Aorta (tissue), 5 donors: ENCODE measurements at regions not wholly inside any gene's neighbourhood (a gene's known extent, or its start where the extent isn't known, plus 50 kb on each side); places are given as distances from the start of the nearest gene placed in this dataset.

Source experiments
- ATAC-seq: fragments of 200-7000 bp; cut with Tn5 transposase; one replicate; pipeline ENCODE4 v1.9.1; 2022; ENCODE audit warnings: moderate library complexity; ENCODE audit not compliant: low FRiP score
- DNase-seq, 2 donors: peaks; one replicate each; pipeline ENCODE4 v3.0.0-alpha.2; 2020
- H3K27ac ChIP-seq, 2 donors: one replicate each; pipeline ENCODE4 v1.5.1; 2013; ENCODE audit warnings: low read length in 2 of 2, mild to moderate bottlenecking in 2 of 2, moderate library complexity in 2 of 2, control low read depth in 1 of 2, inconsistent platforms in 1 of 2, low read depth in 1 of 2
- H3K27me3 ChIP-seq, 2 donors: one replicate each; pipeline ENCODE4 v1.6.1; 2013; ENCODE audit warnings: control low read depth in 1 of 2, low read length in 1 of 2, mild to moderate bottlenecking in 1 of 2, moderate library complexity in 1 of 2; ENCODE audit not compliant: insufficient read depth in 2 of 2, control insufficient read depth in 1 of 2
- H3K36me3 ChIP-seq, 2 donors: one replicate each; pipeline ENCODE4 v1.6.1; 2013; ENCODE audit warnings: control low read depth in 1 of 2, low read length in 1 of 2, mild to moderate bottlenecking in 1 of 2; ENCODE audit not compliant: insufficient read depth in 2 of 2, control insufficient read depth in 1 of 2
- H3K4me1 ChIP-seq, 2 donors: one replicate each; pipeline ENCODE4 v1.6.1; 2013; ENCODE audit warnings: low read length in 2 of 2, control low read depth in 1 of 2, mild to moderate bottlenecking in 1 of 2, moderate library complexity in 1 of 2; ENCODE audit not compliant: insufficient read depth in 2 of 2, control insufficient read depth in 1 of 2
- H3K4me3 ChIP-seq, 2 donors: one replicate each; pipeline ENCODE4 v1.5.1; 2013; ENCODE audit warnings: low read length in 2 of 2, control low read depth in 1 of 2, mild to moderate bottlenecking in 1 of 2
- H3K9me3 ChIP-seq: one replicate; pipeline ENCODE4 v1.6.1; 2013; ENCODE audit warnings: mild to moderate bottlenecking, low read length; ENCODE audit not compliant: control insufficient read depth
- WGBS, 2 donors: extraction: QIAGEN DNeasy Blood & Tissue Kit; methylation state at CpG; one replicate each; pipeline ENCODE4 v1.1.7; 2013; 5-methylcytosine and 5-hydroxymethylcytosine counted together
- intact Hi-C, 2 donors: fragments of 100-400 bp; cut with DNase I; formaldehyde crosslinking; loops; one replicate each; pipeline versions ENCODE4 v1.14.2 to v1.15.0; 2022
- donor health status: healthy with polysubstance abuse.
- donor health status: Bipolar disorder and iron deficiency.
- donor health status: DM: no; HTN: no; CAD: no.
- donor health status: DM: no; HTN: no; CAD: no.
- donor health status: DM: yes; HTN: yes; CAD: no.

- H3K4me3 ChIP-seq = no peak overlapping the region
- H3K27me3 ChIP-seq = no peaks in the 10 kb centered on the region
- intact Hi-C loops = no loop called here
- no peaks in the 10 kb centered on the region for H3K4me1 ChIP-seq
- WGBS, 2 donors = 82 to 84% methylated on average over 2 of the region's 2 CpGs
- H3K27ac ChIP-seq = no peak overlapping the region
- DNase-seq = no peak
- H3K36me3 ChIP-seq = no peaks in the 10 kb centered on the region
- ATAC-seq = no peak
- no peaks in the 10 kb centered on the region for H3K9me3 ChIP-seq
Measured at GRCh38 chr6:138550346-138550767, 51.1 kb upstream of the NHSL1 start.

- Histone ChIP-seq H3K9me3 (no peaks in the 10 kb centered on the region), H3K27me3 (no peaks in the 10 kb centered on the region), H3K4me3 (no peak overlapping the region), H3K36me3 (no peaks in the 10 kb centered on the region), H3K4me1 (no peaks in the 10 kb centered on the region), H3K27ac (no peak overlapping the region)
- no peak for DNase-seq
- 94 to 95% methylated on average over 5 of the region's 5 CpGs for WGBS, 2 donors
- intact Hi-C loops = no loop called here
- no peak for ATAC-seq
Measured at GRCh38 chr6:138554146-138554545, 54.9 kb upstream of the NHSL1 start.

- H3K27ac ChIP-seq = no peak overlapping the region
Measured at GRCh38 chr6:138555421-138555988, 56.2 kb upstream of the NHSL1 start.

GRCh38 chr6:138557147-138557546, 57.9 kb upstream of the NHSL1 start:
- Histone ChIP-seq H3K27me3 (no peaks in the 10 kb centered on the region), H3K27ac (no peak overlapping the region), H3K9me3 (no peaks in the 10 kb centered on the region), H3K36me3 (no peaks in the 10 kb centered on the region), H3K4me3 (no peak overlapping the region), H3K4me1 (no peaks in the 10 kb centered on the region)
- WGBS, 2 donors = 92 to 95% methylated on average over 5 of the region's 5 CpGs
- DNase-seq (no peak), ATAC-seq (no peak)
- intact Hi-C loops = no loop called here

More at GRCh38 chr6:138555421-138555988, 56.2 kb upstream of the NHSL1 start:
- 60 to 72% methylated on average over 5 of the region's 5 CpGs for WGBS, 2 donors
- H3K27me3 ChIP-seq = no peaks in the 10 kb centered on the region
- H3K36me3 ChIP-seq = no peaks in the 10 kb centered on the region
- no peaks in the 10 kb centered on the region for H3K4me1 ChIP-seq
- no peaks in the 10 kb centered on the region for H3K9me3 ChIP-seq
- DNase-seq = no peak
- no peak overlapping the region for H3K4me3 ChIP-seq
- ATAC-seq = no peak
- intact Hi-C loops = no loop called here

GRCh38 chr6:138559143-138559542, 59.8 kb upstream of the NHSL1 start:
- Histone ChIP-seq H3K27me3 (no peaks in the 10 kb centered on the region), H3K9me3 (no peaks in the 10 kb centered on the region), H3K27ac (no peak overlapping the region), H3K4me1 (no peaks in the 10 kb centered on the region), H3K36me3 (no peaks in the 10 kb centered on the region), H3K4me3 (no peak overlapping the region)
- ATAC-seq (no peak), DNase-seq (no peak)
- WGBS, 2 donors = 79 to 92% methylated on average over 4 of the region's 4 CpGs
- intact Hi-C loops = no loop called here

GRCh38 chr6:138560130-138560860, 61.0 kb upstream of the NHSL1 start:
- no peak overlapping the region for H3K4me3 ChIP-seq
- no peaks in the 10 kb centered on the region for H3K36me3 ChIP-seq
- DNase-seq (no peak), ATAC-seq (no peak)
- H3K4me1 ChIP-seq = no peaks in the 10 kb centered on the region
- no peak overlapping the region for H3K27ac ChIP-seq
- no peaks in the 10 kb centered on the region for H3K27me3 ChIP-seq
- H3K9me3 ChIP-seq = no peaks in the 10 kb centered on the region
- intact Hi-C loops = no loop called here
- WGBS, 2 donors = 80 to 82% methylated on average over 10 of the region's 10 CpGs

GRCh38 chr6:138562691-138563090, 63.4 kb upstream of the NHSL1 start:
- Histone ChIP-seq H3K27ac (no peak overlapping the region), H3K4me1 (no peaks in the 10 kb centered on the region), H3K36me3 (no peaks in the 10 kb centered on the region), H3K4me3 (no peak overlapping the region), H3K9me3 (no peaks in the 10 kb centered on the region), H3K27me3 (no peaks in the 10 kb centered on the region)
- DNase-seq (no peak), ATAC-seq (no peak)
- WGBS, 2 donors = 94 to 98% methylated on average over 8 of the region's 8 CpGs
- intact Hi-C loops = no loop called here

GRCh38 chr6:138563231-138563630, 63.9 kb upstream of the NHSL1 start:
- Histone ChIP-seq H3K4me1 (no peaks in the 10 kb centered on the region), H3K27me3 (no peaks in the 10 kb centered on the region), H3K36me3 (no peaks in the 10 kb centered on the region), H3K27ac (no peak overlapping the region), H3K4me3 (no peak overlapping the region), H3K9me3 (no peaks in the 10 kb centered on the region)
- intact Hi-C loops = no loop called here
- ATAC-seq (no peak), DNase-seq (no peak)
- WGBS, 2 donors = 95 to 96% methylated on average over 6 of the region's 6 CpGs

- Histone ChIP-seq H3K36me3 (no peaks in the 10 kb centered on the region), H3K4me1 (no peaks in the 10 kb centered on the region), H3K4me3 (no peak overlapping the region), H3K27ac (no peak overlapping the region), H3K27me3 (no peaks in the 10 kb centered on the region), H3K9me3 (no peaks in the 10 kb centered on the region)
- DNase-seq (no peak), ATAC-seq (no peak)
- WGBS, 2 donors = 91 to 96% methylated on average over 3 of the region's 3 CpGs
- intact Hi-C loops = no loop called here
Measured at GRCh38 chr6:138563650-138564049, 64.4 kb upstream of the NHSL1 start.
